HL-60 (cell line): ENCODE measurements at regions not wholly inside any gene's neighbourhood (a gene's known extent, or its start where the extent isn't known, plus 50 kb on each side); places are given as distances from the start of the nearest gene placed in this dataset.

Source experiments
- GABPA ChIP-seq: IDR thresholded peaks from 2 replicates; pipeline ENCODE4 v1.6.1; 2012; ENCODE audit warnings: low read depth
- POLR2AphosphoS5 ChIP-seq: IDR thresholded peaks from 2 replicates; pipeline ENCODE4 v1.6.1; 2012; ENCODE audit warnings: low read depth
- TF ChIP-seq, protein P1 (sequence below): IDR thresholded peaks from one replicate; pipeline ENCODE4 v1.5.1; 2011; ENCODE audit warnings: low read length, control low read depth, inconsistent platforms; ENCODE audit not compliant: insufficient read depth

DNA sequence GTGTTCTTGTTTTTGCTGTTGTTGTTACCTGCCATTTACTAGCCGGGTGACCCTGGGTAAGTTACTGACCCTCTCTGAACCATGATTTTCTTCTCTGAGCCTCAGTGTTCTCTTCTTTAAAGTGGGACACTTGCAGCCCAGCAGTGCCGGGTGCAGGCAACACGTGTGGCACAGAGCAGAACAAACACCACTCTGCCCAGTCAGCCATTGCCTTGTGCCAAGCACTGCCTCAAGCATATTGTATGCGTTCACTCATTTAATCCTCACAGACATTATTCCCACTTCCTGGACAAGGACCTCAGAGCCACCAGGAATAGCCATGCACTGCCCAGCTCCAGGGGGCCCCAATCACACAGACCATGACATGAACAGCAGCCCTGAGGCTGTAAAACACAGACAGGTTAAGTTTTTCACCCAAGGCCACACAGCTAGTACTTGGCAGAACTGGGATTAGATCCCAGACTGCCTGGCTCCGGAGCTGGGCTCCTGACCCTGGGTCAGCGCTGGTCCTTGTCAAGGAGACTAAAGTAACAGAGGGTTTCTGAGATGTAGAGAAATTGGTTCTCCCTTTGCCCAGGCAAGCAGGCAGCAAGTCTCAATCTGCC is 74.0 kb upstream of the PTPN1 start:
- TF ChIP-seq GABPA (no peak), POLR2AphosphoS5 (no peak)
- TF ChIP-seq, protein P1, sequence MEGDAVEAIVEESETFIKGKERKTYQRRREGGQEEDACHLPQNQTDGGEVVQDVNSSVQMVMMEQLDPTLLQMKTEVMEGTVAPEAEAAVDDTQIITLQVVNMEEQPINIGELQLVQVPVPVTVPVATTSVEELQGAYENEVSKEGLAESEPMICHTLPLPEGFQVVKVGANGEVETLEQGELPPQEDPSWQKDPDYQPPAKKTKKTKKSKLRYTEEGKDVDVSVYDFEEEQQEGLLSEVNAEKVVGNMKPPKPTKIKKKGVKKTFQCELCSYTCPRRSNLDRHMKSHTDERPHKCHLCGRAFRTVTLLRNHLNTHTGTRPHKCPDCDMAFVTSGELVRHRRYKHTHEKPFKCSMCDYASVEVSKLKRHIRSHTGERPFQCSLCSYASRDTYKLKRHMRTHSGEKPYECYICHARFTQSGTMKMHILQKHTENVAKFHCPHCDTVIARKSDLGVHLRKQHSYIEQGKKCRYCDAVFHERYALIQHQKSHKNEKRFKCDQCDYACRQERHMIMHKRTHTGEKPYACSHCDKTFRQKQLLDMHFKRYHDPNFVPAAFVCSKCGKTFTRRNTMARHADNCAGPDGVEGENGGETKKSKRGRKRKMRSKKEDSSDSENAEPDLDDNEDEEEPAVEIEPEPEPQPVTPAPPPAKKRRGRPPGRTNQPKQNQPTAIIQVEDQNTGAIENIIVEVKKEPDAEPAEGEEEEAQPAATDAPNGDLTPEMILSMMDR = no peak
